Non-pigmented ciliary epithelial cell (primary cell): ENCODE measurements at regions not wholly inside any gene's neighbourhood (a gene's known extent, or its start where the extent isn't known, plus 50 kb on each side); places are given as distances from the start of the nearest gene placed in this dataset.

Experiments used
- DNase-seq: peaks from one replicate; pipeline ENCODE4 v3.0.0-alpha.2; 2010; ENCODE audit warnings: low read depth

- no peak for DNase-seq
Measured at GRCh38 chr6:108751851-108752732, 96.1 kb upstream of the ARMC2 start.

GRCh38 chr6:108752733-108753590 is 95.3 kb upstream of the ARMC2 start:
- no peak for DNase-seq

- peak; percentile 4 for DNase-seq
Measured at GRCh38 chr6:108755257-108756240, 92.7 kb upstream of the ARMC2 start.

GRCh38 chr6:108757357-108757756 is 90.9 kb upstream of the ARMC2 start:
- no peak for DNase-seq

GRCh38 chr6:108758884-108759283 is 89.3 kb upstream of the ARMC2 start:
- no peak for DNase-seq

GRCh38 chr6:108760126-108761050 is 87.8 kb upstream of the ARMC2 start:
- DNase-seq, result no peak

- DNase-seq, result no peak
Measured at GRCh38 chr6:108762394-108762793, 85.8 kb upstream of the ARMC2 start.

GRCh38 chr6:108763931-108764579 is 84.2 kb upstream of the ARMC2 start:
- no peak for DNase-seq

- DNase-seq, result no peak
Measured at GRCh38 chr6:108764580-108764950, 83.7 kb upstream of the ARMC2 start.

- DNase-seq, result no peak
Measured at GRCh38 chr6:108765495-108765894, 82.7 kb upstream of the ARMC2 start.

- no peak for DNase-seq
Measured at GRCh38 chr6:108766419-108766818, 81.8 kb upstream of the ARMC2 start.

- no peak for DNase-seq
Measured at GRCh38 chr6:108766886-108767285, 81.3 kb upstream of the ARMC2 start.

- DNase-seq, result no peak
Measured at GRCh38 chr6:108767418-108768165, 80.6 kb upstream of the ARMC2 start.

- no peak for DNase-seq
Measured at GRCh38 chr6:108768166-108768555, 80.1 kb upstream of the ARMC2 start.

GRCh38 chr6:108768792-108769524 is 79.3 kb upstream of the ARMC2 start:
- no peak for DNase-seq

GRCh38 chr6:108771421-108771820 is 76.8 kb upstream of the ARMC2 start:
- DNase-seq, result no peak

- no peak for DNase-seq
Measured at GRCh38 chr6:108774555-108774954, 73.7 kb upstream of the ARMC2 start.

GRCh38 chr6:108777536-108777935 is 70.7 kb upstream of the ARMC2 start:
- no peak for DNase-seq
